CD14-positive monocyte (primary cell): ENCODE measurements at regions not wholly inside any gene's neighbourhood (a gene's known extent, or its start where the extent isn't known, plus 50 kb on each side); places are given as distances from the start of the nearest gene placed in this dataset.

Experiments used
- DNase-seq, 3 donors: peaks; one replicate each; pipeline ENCODE4 v3.0.0-alpha.2; 2011 to 2022
- H2AFZ ChIP-seq: 2 replicates; pipeline ENCODE4 v1.6.0; 2012; ENCODE audit warnings: mild to moderate bottlenecking, low read depth, low read length, inconsistent platforms; ENCODE audit not compliant: insufficient read depth, poor library complexity, severe bottlenecking
- H3K27ac ChIP-seq, 2 donors: 1 replicate in 1 of 2; 2 replicates in 1 of 2; pipeline ENCODE4 v1.5.1; 2012 to 2013; ENCODE audit warnings: low read length in 2 of 2, control low read depth in 1 of 2, inconsistent platforms in 1 of 2, low read depth in 1 of 2, mild to moderate bottlenecking in 1 of 2
- H3K27me3 ChIP-seq, 2 donors: one replicate each; pipeline versions ENCODE4 v1.6.0 to v1.6.1; 2011 to 2013; ENCODE audit warnings: low read length in 2 of 2; ENCODE audit not compliant: control insufficient read depth in 2 of 2, insufficient read depth in 2 of 2
- H3K36me3 ChIP-seq, 2 donors: replicated peaks in 1 of 2; 1 replicate in 1 of 2; 2 replicates in 1 of 2; pipeline versions ENCODE4 v1.5.1 to v1.6.1; 2012 to 2013; ENCODE audit warnings: low read length in 2 of 2, control low read depth in 1 of 2, inconsistent platforms in 1 of 2, mild to moderate bottlenecking in 1 of 2; ENCODE audit not compliant: insufficient read depth in 2 of 2, control insufficient read depth in 1 of 2
- H3K4me1 ChIP-seq, 2 donors: 1 replicate in 1 of 2; 2 replicates in 1 of 2; pipeline versions ENCODE4 v1.5.1 to v1.6.1; 2012 to 2013; ENCODE audit warnings: low read length in 2 of 2, control low read depth in 1 of 2, inconsistent platforms in 1 of 2, mild to moderate bottlenecking in 1 of 2, moderate library complexity in 1 of 2; ENCODE audit not compliant: insufficient read depth in 2 of 2, control insufficient read depth in 1 of 2
- H3K4me2 ChIP-seq: replicated peaks from 2 replicates; pipeline ENCODE3; 2012; ENCODE audit warnings: low read length, moderate library complexity, mild to moderate bottlenecking; ENCODE audit not compliant: poor library complexity, severe bottlenecking; ENCODE audit errors: extremely low read depth
- H3K4me3 ChIP-seq, 3 experiments: fragments of 200-600 bp in 1 of 3; sonication (generic) in 1 of 3; replicated peaks in 1 of 3; 1 replicate in 2 of 3; 2 replicates in 1 of 3; pipeline ENCODE4 v1.5.1; 2011 to 2013; ENCODE audit warnings: low read length in 3 of 3, mild to moderate bottlenecking in 3 of 3, control low read depth in 2 of 3, low read depth in 2 of 3, inconsistent platforms in 1 of 3, moderate library complexity in 1 of 3
- H3K79me2 ChIP-seq: 2 replicates; pipeline ENCODE4 v1.6.0; 2012; ENCODE audit warnings: mild to moderate bottlenecking, control low read depth, inconsistent platforms, low read length, moderate library complexity; ENCODE audit not compliant: insufficient read depth
- H3K9ac ChIP-seq: 2 replicates; pipeline ENCODE4 v1.6.0; 2017; ENCODE audit warnings: low read length, mild to moderate bottlenecking; ENCODE audit not compliant: insufficient read depth, poor library complexity, severe bottlenecking
- H3K9me3 ChIP-seq, 2 donors: replicated peaks in 1 of 2; 1 replicate in 1 of 2; 2 replicates in 1 of 2; pipeline versions ENCODE4 v1.5.1 to v1.6.1; 2012 to 2013; ENCODE audit warnings: low read length in 2 of 2, control low read depth in 1 of 2; ENCODE audit not compliant: control insufficient read depth in 1 of 2, insufficient read depth in 1 of 2
- H4K20me1 ChIP-seq: 2 replicates; pipeline ENCODE4 v1.6.0; 2012; ENCODE audit warnings: mild to moderate bottlenecking, low read length, control low read depth, moderate library complexity; ENCODE audit not compliant: insufficient read depth
- H3K27ac Mint-ChIP-seq, 7 donors: one replicate each; pipeline ENCODE4 v1.8.0; 2020; ENCODE audit warnings: mild to moderate bottlenecking in 7 of 7, mixed read lengths in 7 of 7, moderate library complexity in 6 of 7, inconsistent platforms in 2 of 7
- H3K27me3 Mint-ChIP-seq, 3 donors: one replicate each; pipeline ENCODE4 v1.8.0; 2021 to 2022; ENCODE audit warnings: low read depth in 3 of 3, mild to moderate bottlenecking in 3 of 3, mixed read lengths in 3 of 3, moderate library complexity in 3 of 3, inconsistent platforms in 1 of 3
- H3K36me3 Mint-ChIP-seq, 2 donors: one replicate each; pipeline ENCODE4 v1.8.0; 2020; ENCODE audit warnings: mixed read lengths in 2 of 2, inconsistent platforms in 1 of 2, mild to moderate bottlenecking in 1 of 2
- H3K4me1 Mint-ChIP-seq: one replicate; pipeline ENCODE4 v1.8.0; 2020; ENCODE audit warnings: mild to moderate bottlenecking, mixed read lengths
- H3K4me3 Mint-ChIP-seq, 2 donors: one replicate each; pipeline ENCODE4 v1.8.0; 2020; ENCODE audit warnings: mild to moderate bottlenecking in 2 of 2, mixed read lengths in 2 of 2, moderate library complexity in 1 of 2
- H3K9me3 Mint-ChIP-seq, 7 donors: one replicate each; pipeline ENCODE4 v1.8.0; 2020 to 2022; ENCODE audit warnings: mixed read lengths in 7 of 7, mild to moderate bottlenecking in 6 of 7, moderate library complexity in 6 of 7, inconsistent platforms in 2 of 7
- whole genome bisulfite sequencing: methylation state at CpG from one replicate; pipeline ENCODE4 v1.1.5; 2013; ENCODE audit warnings: missing lambda C conversion rate; ENCODE audit not compliant: insufficient coverage; 5-methylcytosine and 5-hydroxymethylcytosine counted together
- intact Hi-C, 2 donors: fragments of 100-400 bp; cut with micrococcal nuclease; formaldehyde crosslinking; loops; one replicate each; pipeline versions ENCODE4 v1.15.0 to v1.15.1; 2023
- TF ChIP-seq, protein P1 (sequence below): fragments of 200-600 bp; IDR thresholded peaks from one replicate; pipeline ENCODE4 v1.8.0; 2022; ENCODE audit warnings: antibody characterized with exemption, mild to moderate bottlenecking

DNA sequence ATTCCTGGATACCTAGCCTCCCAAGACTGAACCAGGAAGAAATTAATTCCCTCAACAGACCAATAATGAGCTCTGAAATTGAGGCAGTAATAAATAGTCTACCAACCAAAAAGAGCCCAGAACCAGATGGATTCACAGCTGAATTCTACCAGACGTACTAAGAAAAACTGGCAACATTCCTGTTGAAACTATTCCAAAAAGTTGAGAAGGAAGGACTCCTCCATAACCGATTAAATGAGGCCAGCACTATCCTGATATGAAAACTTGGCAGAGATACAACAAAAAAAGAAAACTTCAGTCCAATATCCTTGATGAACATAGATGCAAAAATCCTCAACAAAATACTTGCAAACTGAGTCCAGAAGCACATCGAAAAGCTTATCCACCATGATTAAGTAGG lies 392.5 kb upstream of the GRAMD2B start:
- no peaks in the 10 kb centered on the region for H3K4me1 ChIP-seq
- H3K27ac ChIP-seq, result no peak overlapping the region
- no peaks in the 10 kb centered on the region for H3K79me2 ChIP-seq
- Mint-ChIP-seq H3K9me3 (peaks cover 20 to 38% (median 25%) of the 10 kb centered on the region in 7 donors), H3K4me3 (no peak overlapping the region), H3K27ac (no peak overlapping the region), H3K36me3 (no peaks in the 10 kb centered on the region), H3K27me3 (no peaks in the 10 kb centered on the region), H3K4me1 (no peaks in the 10 kb centered on the region)
- H3K27me3 ChIP-seq, result no peaks in the 10 kb centered on the region
- no peaks in the 10 kb centered on the region for H4K20me1 ChIP-seq
- no peak for DNase-seq
- H2AFZ ChIP-seq, result no peak overlapping the region
- no peak overlapping the region for H3K9ac ChIP-seq
- no peaks in the 10 kb centered on the region for H3K36me3 ChIP-seq
- peaks cover 22 to 29% of the 10 kb centered on the region in 2 donors for H3K9me3 ChIP-seq
- TF ChIP-seq, protein P1, sequence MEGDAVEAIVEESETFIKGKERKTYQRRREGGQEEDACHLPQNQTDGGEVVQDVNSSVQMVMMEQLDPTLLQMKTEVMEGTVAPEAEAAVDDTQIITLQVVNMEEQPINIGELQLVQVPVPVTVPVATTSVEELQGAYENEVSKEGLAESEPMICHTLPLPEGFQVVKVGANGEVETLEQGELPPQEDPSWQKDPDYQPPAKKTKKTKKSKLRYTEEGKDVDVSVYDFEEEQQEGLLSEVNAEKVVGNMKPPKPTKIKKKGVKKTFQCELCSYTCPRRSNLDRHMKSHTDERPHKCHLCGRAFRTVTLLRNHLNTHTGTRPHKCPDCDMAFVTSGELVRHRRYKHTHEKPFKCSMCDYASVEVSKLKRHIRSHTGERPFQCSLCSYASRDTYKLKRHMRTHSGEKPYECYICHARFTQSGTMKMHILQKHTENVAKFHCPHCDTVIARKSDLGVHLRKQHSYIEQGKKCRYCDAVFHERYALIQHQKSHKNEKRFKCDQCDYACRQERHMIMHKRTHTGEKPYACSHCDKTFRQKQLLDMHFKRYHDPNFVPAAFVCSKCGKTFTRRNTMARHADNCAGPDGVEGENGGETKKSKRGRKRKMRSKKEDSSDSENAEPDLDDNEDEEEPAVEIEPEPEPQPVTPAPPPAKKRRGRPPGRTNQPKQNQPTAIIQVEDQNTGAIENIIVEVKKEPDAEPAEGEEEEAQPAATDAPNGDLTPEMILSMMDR, result no peak
- H3K4me2 ChIP-seq, result no peak overlapping the region
- no peak overlapping the region for H3K4me3 ChIP-seq
- WGBS, result 80% methylated on average over 1 of the region's 3 CpGs
- intact Hi-C loops, result no loop called here

DNA sequence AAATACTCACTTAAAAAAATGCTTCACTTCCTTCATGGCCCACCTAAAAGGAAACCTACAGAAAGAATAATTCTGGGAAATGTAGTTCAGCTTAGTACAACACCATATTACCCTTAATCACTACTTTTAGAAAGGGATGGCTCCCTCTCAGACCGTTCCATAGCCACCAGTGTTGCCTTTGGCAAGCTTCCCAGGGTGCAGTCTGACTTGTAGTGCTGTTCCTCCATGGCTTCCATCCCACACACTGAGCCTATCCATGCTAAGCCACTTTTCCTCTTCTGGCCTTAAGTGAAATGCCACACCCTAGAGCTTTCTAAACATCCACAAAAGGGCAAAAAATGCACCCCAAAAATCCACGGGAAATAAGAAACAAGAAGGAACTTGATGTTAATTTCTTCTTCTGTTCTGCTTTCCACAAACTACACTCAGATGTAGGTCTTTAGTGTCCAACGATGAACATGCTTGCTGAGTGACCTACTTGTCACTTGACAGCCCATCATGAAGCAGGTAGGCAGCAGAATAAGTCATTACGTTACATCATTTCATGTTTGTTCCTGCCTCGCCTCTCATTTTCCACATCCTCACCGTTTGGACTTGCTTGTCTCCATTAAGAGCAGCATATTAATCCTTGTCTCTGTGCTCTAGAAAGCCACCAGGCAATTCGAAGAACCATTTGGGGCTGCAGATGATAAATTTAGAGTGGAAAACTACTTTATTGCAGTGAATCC lies 391.1 kb upstream of the GRAMD2B start:
- H3K36me3 ChIP-seq, result no peaks in the 10 kb centered on the region
- H3K4me3 ChIP-seq, result no peak overlapping the region
- Mint-ChIP-seq H3K4me1 (no peaks in the 10 kb centered on the region), H3K9me3 (peaks cover 10 to 24% (median 16%) of the 10 kb centered on the region in 7 donors), H3K36me3 (no peaks in the 10 kb centered on the region), H3K27me3 (no peaks in the 10 kb centered on the region), H3K27ac (no peak overlapping the region), H3K4me3 (no peak overlapping the region)
- H3K27me3 ChIP-seq, result no peaks in the 10 kb centered on the region
- H3K4me1 ChIP-seq, result no peaks in the 10 kb centered on the region
- no peak overlapping the region for H3K9ac ChIP-seq
- DNase-seq, result no peak
- intact Hi-C loops, result no loop called here
- WGBS, result 84% methylated on average over 4 of the region's 7 CpGs
- H3K9me3 ChIP-seq, result peaks cover 11 to 21% of the 10 kb centered on the region in 2 donors
- no peak overlapping the region for H3K4me2 ChIP-seq
- no peak overlapping the region for H2AFZ ChIP-seq
- TF ChIP-seq, protein P1, result no peak
- no peak overlapping the region for H3K27ac ChIP-seq
- no peaks in the 10 kb centered on the region for H4K20me1 ChIP-seq
- H3K79me2 ChIP-seq, result no peaks in the 10 kb centered on the region
